GM18505 (cell line): ENCODE measurements at regions not wholly inside any gene's neighbourhood (a gene's known extent, or its start where the extent isn't known, plus 50 kb on each side); places are given as distances from the start of the nearest gene placed in this dataset.
"Not testable (repeated sequence)": the region's sequence is repeated elsewhere in the genome, so short reads cannot be mapped to it uniquely, and the experiment has no call there.

ENCODE experiments used
- ATAC-seq: cut with Tn5 transposase; IDR thresholded peaks from one replicate; pipeline ENCODE4 v1.9.1; 2021; ENCODE audit not compliant: unreplicated experiment
- POLR2A ChIP-seq: IDR thresholded peaks from 4 replicates; pipeline ENCODE4 v1.6.1; 2011; ENCODE audit warnings: borderline replicate concordance; ENCODE audit not compliant: insufficient read depth, insufficient read length; ENCODE audit errors: extremely low read depth

GRCh38 chr20:57773059-57773815 lies 63.4 kb upstream of the PMEPA1 start:
- no peak for TF ChIP-seq POLR2A
- ATAC-seq = no peak

GRCh38 chr20:57772349-57772964 lies 62.6 kb upstream of the PMEPA1 start:
- no peak for TF ChIP-seq POLR2A
- no peak for ATAC-seq

- TF ChIP-seq POLR2A = no peak
- ATAC-seq = no peak
These were observed 61.3 kb upstream of the PMEPA1 start for GRCh38 chr20:57770852-57771720.

- not testable (repeated sequence) for ATAC-seq
These were observed 60.6 kb upstream of the PMEPA1 start for GRCh38 chr20:57770401-57770800.

- TF ChIP-seq POLR2A = no peak
- no peak for ATAC-seq
These were observed 59.9 kb upstream of the PMEPA1 start for GRCh38 chr20:57769756-57770155.

- TF ChIP-seq POLR2A = no peak
- ATAC-seq = no peak
These were observed 58.7 kb upstream of the PMEPA1 start for GRCh38 chr20:57768519-57768918.

- ATAC-seq = no peak
- no peak for TF ChIP-seq POLR2A
These were observed 57.6 kb upstream of the PMEPA1 start for GRCh38 chr20:57767441-57767840.

GRCh38 chr20:57763235-57763595 lies 53.4 kb upstream of the PMEPA1 start:
- no peak for ATAC-seq
- TF ChIP-seq POLR2A = no peak

- ATAC-seq = no peak
These were observed 52.9 kb upstream of the PMEPA1 start for GRCh38 chr20:57762531-57763234.

GRCh38 chr20:57761413-57761734 lies 51.6 kb upstream of the PMEPA1 start:
- TF ChIP-seq POLR2A = no peak
- no peak for ATAC-seq

More at GRCh38 chr20:57762531-57763234, 52.9 kb upstream of the PMEPA1 start:
- no peak for TF ChIP-seq POLR2A

- TF ChIP-seq POLR2A = no peak
- ATAC-seq = no peak
These were observed 51.0 kb upstream of the PMEPA1 start for GRCh38 chr20:57760698-57761412.

- ATAC-seq = no peak
- no peak for TF ChIP-seq POLR2A
These were observed 49.9 kb upstream of the PMEPA1 start for GRCh38 chr20:57759724-57760123.
